ENCODE measurements at regions not wholly inside any gene's neighbourhood (a gene's known extent, or its start where the extent isn't known, plus 50 kb on each side); places are given as distances from the start of the nearest gene placed in this dataset.

GRCh38 chr6:84912472-84913322, 148.3 kb upstream of the TBX18 start:
- intact Hi-C loops (cut with micrococcal nuclease) = no loop called here
- Histone ChIP-seq H3K27me3 (ENCODE audit: control insufficient read depth in 2 of 2, insufficient read depth in 2 of 2, low read length in 2 of 2) (no peaks in the 10 kb centered on the region), H3K9ac (ENCODE audit: insufficient read depth in 1 of 2, low read depth in 2 of 2, low read length in 2 of 2) (no peak overlapping the region), H3K4me1 (replicated peaks in 1 of 2; ENCODE audit: control insufficient read depth in 2 of 2, insufficient read depth in 2 of 2, low read length in 2 of 2) (no peaks in the 10 kb centered on the region), H3K9me1 (ENCODE audit: control insufficient read depth, insufficient read depth, low read length) (no peaks in the 10 kb centered on the region), H3K9me3 (replicated peaks; ENCODE audit: control insufficient read depth, insufficient read depth, low read depth, low read length) (no peaks in the 10 kb centered on the region), H3K4me3 (no peak overlapping the region), H3K79me2 (ENCODE audit: control insufficient read depth, insufficient read depth, low read length) (no peaks in the 10 kb centered on the region), H3K27ac (ENCODE audit: extremely low read depth, low read depth, low read length) (no peak overlapping the region), H4K20me1 (replicated peaks; ENCODE audit: control insufficient read depth, insufficient read depth, low read length) (no peaks in the 10 kb centered on the region), H3K4me2 (ENCODE audit: insufficient read depth, low read length) (no peak overlapping the region), H3K36me3 (ENCODE audit: control insufficient read depth, insufficient read depth, low read length) (no peaks in the 10 kb centered on the region), H2AFZ (ENCODE audit: low read depth, low read length) (no peak overlapping the region)
- in situ Hi-C loops (cut with MboI) = no loop called here
- 3% methylated on average over 12 of the region's 12 CpGs for WGBS (ENCODE audit: insufficient coverage, low coverage, missing lambda C conversion rate)
- no peak for ATAC-seq
- BruUV-seq (replicated peaks) = no TSS peak
- ChIA-PET POLR2A (no interaction called here), CTCF (ENCODE audit: low intra/inter-chr PET ratio) (no interaction called here)
- TF ChIP-seq NR0B1 (IDR thresholded peaks at IDR 0.05; ENCODE audit: partially characterized antibody) (no peak), ZNF639 (CRISPR knock-in tag; conservative IDR thresholded peaks at IDR 0.05 in 1 of 2, IDR thresholded peaks at IDR 0.05 in 1 of 2) (no peak), STAT6 (CRISPR knock-in tag; IDR thresholded peaks at IDR 0.05) (no peak), KLF10 (CRISPR knock-in tag; IDR thresholded peaks at IDR 0.05) (no peak), NRF1 (conservative IDR thresholded peaks at IDR 0.05 in 1 of 2, IDR thresholded peaks at IDR 0.05 in 1 of 2) (no peak), MBD1 (CRISPR knock-in tag; IDR thresholded peaks at IDR 0.05) (no peak), MBD2 (IDR thresholded peaks at IDR 0.05; ENCODE audit: borderline replicate concordance, low read depth) (no peak), ZNF134 (CRISPR knock-in tag; conservative IDR thresholded peaks at IDR 0.05) (no peak)
- no peak for FAIRE-seq
- no peak for DNase-seq (ENCODE audit: extremely low read depth in 1 of 4, low spot score in 3 of 4)

Data from K562 (cell line).